ENCODE measurements at regions not wholly inside any gene's neighbourhood (a gene's known extent, or its start where the extent isn't known, plus 50 kb on each side); places are given as distances from the start of the nearest gene placed in this dataset.

DNA sequence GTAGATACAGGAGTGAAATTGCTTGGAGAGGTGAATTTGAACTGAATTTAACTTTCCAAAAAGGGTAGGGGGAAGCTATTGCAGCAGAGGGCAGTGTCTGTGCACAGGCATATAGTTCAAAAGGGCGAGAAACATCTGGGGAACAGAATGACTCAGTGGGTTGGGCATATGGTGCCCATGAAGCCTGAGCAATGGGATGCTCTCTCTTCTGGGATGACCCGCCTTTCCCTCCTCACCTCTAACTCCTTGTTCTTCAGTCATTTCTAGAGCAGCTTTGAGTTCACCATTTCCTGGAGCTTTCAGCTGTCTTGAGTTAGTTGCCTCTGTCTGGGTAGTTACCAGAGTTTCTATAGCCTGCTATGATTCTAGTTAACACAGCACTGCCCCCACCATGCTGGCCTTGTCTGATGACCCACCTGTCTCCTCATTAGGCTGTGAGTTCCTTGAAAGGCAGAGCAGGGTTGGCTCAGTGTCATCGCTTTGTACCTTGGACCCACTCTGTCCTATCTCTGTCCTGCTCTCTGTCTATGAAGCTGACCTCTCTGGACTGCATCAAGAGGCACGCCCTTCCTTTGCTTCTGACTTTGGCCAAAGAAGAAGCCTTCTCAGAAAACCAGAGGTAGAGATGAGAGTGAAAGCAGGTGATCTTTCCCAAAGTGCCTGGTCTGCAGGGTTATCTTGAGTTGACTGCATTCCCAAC is 299.6 kb upstream of the KLF4 start:
- H3K36me3 Mint-ChIP-seq (ENCODE audit: low read depth, unreplicated experiment), result no peaks in the 10 kb centered on the region
- Histone ChIP-seq H3K9ac (ENCODE audit: low read length) (no peak overlapping the region), H3K79me2 (ENCODE audit: insufficient read depth, low read length) (no peaks in the 10 kb centered on the region), H4K20me1 (ENCODE audit: insufficient read depth, low read length) (no peaks in the 10 kb centered on the region), H3K4me1 (ENCODE audit: insufficient read depth, low read length) (no peaks in the 10 kb centered on the region), H2AFZ (ENCODE audit: low read depth, low read length) (no peak overlapping the region), H3K9me3 (ENCODE audit: insufficient read depth, low read depth, low read length) (no peaks in the 10 kb centered on the region), H3K4me3 (ENCODE audit: insufficient read depth, low read depth, low read length) (no peak overlapping the region), H3K36me3 (ENCODE audit: insufficient read depth, low read length) (no peaks in the 10 kb centered on the region), H3K27me3 (ENCODE audit: insufficient read depth, low read length) (no peaks in the 10 kb centered on the region), H3K27ac (ENCODE audit: low read depth, low read length) (no peak overlapping the region), H3K4me2 (ENCODE audit: low read length) (no peak overlapping the region)
- H3K4me3 Mint-ChIP-seq (ENCODE audit: unreplicated experiment), result no peak overlapping the region
- FAIRE-seq (no peak), DNase-seq (ENCODE audit: low read depth) (no peak)
- peaks cover 6% of the 10 kb centered on the region for H3K4me1 Mint-ChIP-seq (ENCODE audit: low read depth, unreplicated experiment)
- no peaks in the 10 kb centered on the region for H3K9me3 Mint-ChIP-seq (ENCODE audit: unreplicated experiment)
- H3K27me3 Mint-ChIP-seq (ENCODE audit: low read depth, unreplicated experiment), result peaks cover 18% of the 10 kb centered on the region
- no peak for TF ChIP-seq EZH2 (IDR thresholded peaks at IDR 0.05; ENCODE audit: insufficient read depth, low read length)
- TF ChIP-seq, protein P1, sequence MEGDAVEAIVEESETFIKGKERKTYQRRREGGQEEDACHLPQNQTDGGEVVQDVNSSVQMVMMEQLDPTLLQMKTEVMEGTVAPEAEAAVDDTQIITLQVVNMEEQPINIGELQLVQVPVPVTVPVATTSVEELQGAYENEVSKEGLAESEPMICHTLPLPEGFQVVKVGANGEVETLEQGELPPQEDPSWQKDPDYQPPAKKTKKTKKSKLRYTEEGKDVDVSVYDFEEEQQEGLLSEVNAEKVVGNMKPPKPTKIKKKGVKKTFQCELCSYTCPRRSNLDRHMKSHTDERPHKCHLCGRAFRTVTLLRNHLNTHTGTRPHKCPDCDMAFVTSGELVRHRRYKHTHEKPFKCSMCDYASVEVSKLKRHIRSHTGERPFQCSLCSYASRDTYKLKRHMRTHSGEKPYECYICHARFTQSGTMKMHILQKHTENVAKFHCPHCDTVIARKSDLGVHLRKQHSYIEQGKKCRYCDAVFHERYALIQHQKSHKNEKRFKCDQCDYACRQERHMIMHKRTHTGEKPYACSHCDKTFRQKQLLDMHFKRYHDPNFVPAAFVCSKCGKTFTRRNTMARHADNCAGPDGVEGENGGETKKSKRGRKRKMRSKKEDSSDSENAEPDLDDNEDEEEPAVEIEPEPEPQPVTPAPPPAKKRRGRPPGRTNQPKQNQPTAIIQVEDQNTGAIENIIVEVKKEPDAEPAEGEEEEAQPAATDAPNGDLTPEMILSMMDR (IDR thresholded peaks at IDR 0.05; ENCODE audit: insufficient read depth, low read depth, low read length), result no peak
- no peak overlapping the region for H3K27ac Mint-ChIP-seq (ENCODE audit: unreplicated experiment)

DNA sequence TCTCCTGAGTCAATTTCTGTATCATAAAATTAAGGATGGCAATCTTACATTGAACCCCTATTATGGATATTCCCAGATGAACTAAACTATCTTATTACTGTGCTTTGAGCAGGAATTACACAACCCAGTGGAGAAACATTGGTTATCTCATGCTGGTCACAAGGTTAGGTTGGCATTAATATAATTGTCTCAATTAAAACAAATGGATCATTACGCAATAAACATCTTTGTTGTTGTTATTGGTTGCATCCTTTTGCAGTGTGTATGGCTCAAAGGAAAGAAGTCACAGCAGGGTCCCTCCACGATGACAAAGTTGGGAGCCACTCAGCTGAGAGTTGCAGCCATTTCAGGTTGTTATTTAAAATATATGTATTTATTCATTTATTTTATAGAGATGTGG is 297.0 kb upstream of the KLF4 start:
- Histone ChIP-seq H3K4me3 (ENCODE audit: insufficient read depth, low read depth, low read length) (no peak overlapping the region), H3K27ac (ENCODE audit: low read depth, low read length) (no peak overlapping the region), H3K9ac (ENCODE audit: low read length) (no peak overlapping the region), H3K9me3 (ENCODE audit: insufficient read depth, low read depth, low read length) (no peaks in the 10 kb centered on the region), H3K79me2 (ENCODE audit: insufficient read depth, low read length) (no peaks in the 10 kb centered on the region), H3K4me2 (ENCODE audit: low read length) (no peak overlapping the region), H3K4me1 (ENCODE audit: insufficient read depth, low read length) (no peaks in the 10 kb centered on the region), H4K20me1 (ENCODE audit: insufficient read depth, low read length) (no peaks in the 10 kb centered on the region), H3K36me3 (ENCODE audit: insufficient read depth, low read length) (no peaks in the 10 kb centered on the region), H2AFZ (ENCODE audit: low read depth, low read length) (no peak overlapping the region), H3K27me3 (ENCODE audit: insufficient read depth, low read length) (no peaks in the 10 kb centered on the region)
- Mint-ChIP-seq H3K4me1 (ENCODE audit: low read depth, unreplicated experiment) (peaks cover 7% of the 10 kb centered on the region), H3K9me3 (ENCODE audit: unreplicated experiment) (no peaks in the 10 kb centered on the region), H3K27ac (ENCODE audit: unreplicated experiment) (no peak overlapping the region), H3K36me3 (ENCODE audit: low read depth, unreplicated experiment) (no peaks in the 10 kb centered on the region), H3K4me3 (ENCODE audit: unreplicated experiment) (no peak overlapping the region), H3K27me3 (ENCODE audit: low read depth, unreplicated experiment) (peaks cover 16% of the 10 kb centered on the region)
- DNase-seq (ENCODE audit: low read depth), result no peak
- no peak for FAIRE-seq
- TF ChIP-seq, protein P1 (IDR thresholded peaks at IDR 0.05; ENCODE audit: insufficient read depth, low read depth, low read length), result no peak
- TF ChIP-seq EZH2 (IDR thresholded peaks at IDR 0.05; ENCODE audit: insufficient read depth, low read length), result no peak

DNA sequence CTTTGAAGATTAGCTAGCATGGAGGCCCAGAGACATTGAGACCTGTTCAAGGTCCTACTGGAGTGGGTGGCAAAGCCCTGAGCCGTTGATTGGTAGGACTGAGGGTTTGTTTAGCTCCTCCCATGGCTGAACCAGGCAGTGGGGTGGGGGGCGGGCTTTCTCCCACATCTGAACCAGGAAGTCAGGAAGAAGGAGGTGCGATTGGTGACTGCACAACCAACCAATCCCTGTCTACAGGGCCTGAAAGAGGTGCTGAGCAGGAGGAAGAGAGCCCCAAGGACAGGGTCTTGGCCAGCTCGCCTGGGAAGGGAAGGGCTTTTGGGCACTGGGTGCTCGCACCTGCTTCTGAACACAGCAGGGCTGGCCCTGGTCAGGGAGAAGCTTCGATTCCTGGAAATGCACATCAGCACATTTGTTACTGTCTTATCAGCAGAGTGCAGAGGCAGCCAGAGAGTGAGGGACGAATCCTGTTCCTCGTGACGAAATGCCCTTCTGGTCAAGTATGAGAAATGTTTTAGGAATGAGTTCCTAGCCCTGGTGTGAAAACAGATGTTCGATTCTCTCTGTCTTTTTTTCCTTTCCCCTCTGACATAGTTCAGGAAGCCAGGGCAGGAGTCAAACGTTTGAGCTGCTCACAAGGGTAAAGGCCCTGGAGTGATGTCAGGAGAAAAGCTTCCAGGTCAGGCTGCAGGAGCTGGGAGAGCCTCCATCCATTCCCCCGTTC is 294.8 kb upstream of the KLF4 start:
- Mint-ChIP-seq H3K36me3 (ENCODE audit: low read depth, unreplicated experiment) (no peaks in the 10 kb centered on the region), H3K27ac (ENCODE audit: unreplicated experiment) (peak overlapping the region; percentile 84), H3K9me3 (ENCODE audit: unreplicated experiment) (no peaks in the 10 kb centered on the region), H3K27me3 (ENCODE audit: low read depth, unreplicated experiment) (peaks cover 6% of the 10 kb centered on the region), H3K4me1 (ENCODE audit: low read depth, unreplicated experiment) (peaks cover 7% of the 10 kb centered on the region), H3K4me3 (ENCODE audit: unreplicated experiment) (no peak overlapping the region)
- peak overlapping the region; percentile 1 for H2AFZ ChIP-seq (ENCODE audit: low read depth, low read length)
- H3K4me2 ChIP-seq (ENCODE audit: low read length), result no peak overlapping the region
- H4K20me1 ChIP-seq (ENCODE audit: insufficient read depth, low read length), result no peaks in the 10 kb centered on the region
- H3K9me3 ChIP-seq (ENCODE audit: insufficient read depth, low read depth, low read length), result no peaks in the 10 kb centered on the region
- no peak overlapping the region for H3K9ac ChIP-seq (ENCODE audit: low read length)
- H3K4me1 ChIP-seq (ENCODE audit: insufficient read depth, low read length), result no peaks in the 10 kb centered on the region
- FAIRE-seq (no peak), DNase-seq (ENCODE audit: low read depth) (peak; percentile 70)
- H3K27ac ChIP-seq (ENCODE audit: low read depth, low read length), result no peak overlapping the region
- no peaks in the 10 kb centered on the region for H3K36me3 ChIP-seq (ENCODE audit: insufficient read depth, low read length)
- H3K79me2 ChIP-seq (ENCODE audit: insufficient read depth, low read length), result no peaks in the 10 kb centered on the region
- TF ChIP-seq, protein P1 (IDR thresholded peaks at IDR 0.05; ENCODE audit: insufficient read depth, low read depth, low read length), result no peak
- no peak for TF ChIP-seq EZH2 (IDR thresholded peaks at IDR 0.05; ENCODE audit: insufficient read depth, low read length)
- no peak overlapping the region for H3K4me3 ChIP-seq (ENCODE audit: insufficient read depth, low read depth, low read length)
- no peaks in the 10 kb centered on the region for H3K27me3 ChIP-seq (ENCODE audit: insufficient read depth, low read length)

Data from astrocyte (in vitro differentiated cells and primary cell).